ENCODE measurements at regions not wholly inside any gene's neighbourhood (a gene's known extent, or its start where the extent isn't known, plus 50 kb on each side); places are given as distances from the start of the nearest gene placed in this dataset.
"Not testable (repeated sequence)": the region's sequence is repeated elsewhere in the genome, so short reads cannot be mapped to it uniquely, and the experiment has no call there.

GRCh38 chr6:141752677-141753076, 380.0 kb upstream of the GJE1 start:
- ChIA-PET POLR2A (no interaction called here), CTCF (no interaction called here)
- no peak for DNase-seq (ENCODE audit: extremely low spot score)

GRCh38 chr6:141746324-141746723, 386.4 kb upstream of the GJE1 start:
- POLR2A ChIA-PET; DNase-seq (ENCODE audit: extremely low spot score); CTCF ChIA-PET: not testable (repeated sequence)

More at GRCh38 chr6:141752677-141753076, 380.0 kb upstream of the GJE1 start:
- no peak for TF ChIP-seq CTCF (IDR thresholded peaks at IDR 0.05; ENCODE audit: control extremely low read depth, extremely low read depth, low read depth, missing control alignments)

- ChIA-PET POLR2A (no interaction called here), CTCF (interaction anchor here (1.1 to 2.0 kb wide), 4 partner anchors 12 to 44 kb away, joined by 3 to 4 read pairs (median 4); no protein-coding TSS in a partner anchor)
- no peak for DNase-seq (ENCODE audit: extremely low spot score)
- no peak for TF ChIP-seq CTCF (IDR thresholded peaks at IDR 0.05; ENCODE audit: control extremely low read depth, extremely low read depth, low read depth, missing control alignments)
Measured at GRCh38 chr6:141744971-141745370, 387.8 kb upstream of the GJE1 start.

- TF ChIP-seq CTCF (IDR thresholded peaks at IDR 0.05; ENCODE audit: control extremely low read depth, extremely low read depth, low read depth, missing control alignments) = no peak
- CTCF ChIA-PET = interaction anchor here (0.8 to 2.0 kb wide), 4 partner anchors 10 to 44 kb away, joined by 3 to 4 read pairs (median 4); no protein-coding TSS in a partner anchor
- POLR2A ChIA-PET = no interaction called here
- no peak for DNase-seq (ENCODE audit: extremely low spot score)
Measured at GRCh38 chr6:141744194-141744925, 388.4 kb upstream of the GJE1 start.

GRCh38 chr6:141736104-141736503, 396.6 kb upstream of the GJE1 start:
- no peak for DNase-seq (ENCODE audit: extremely low spot score)
- TF ChIP-seq CTCF (IDR thresholded peaks at IDR 0.05; ENCODE audit: control extremely low read depth, extremely low read depth, low read depth, missing control alignments) = no peak
- ChIA-PET CTCF (interaction anchor here (1.3 kb wide), 1 partner anchor 20 kb away, joined by 3 read pairs; no protein-coding TSS in a partner anchor), POLR2A (no interaction called here)

GRCh38 chr6:141735126-141735525, 397.6 kb upstream of the GJE1 start:
- DNase-seq (ENCODE audit: extremely low spot score) = no peak
- ChIA-PET POLR2A (no interaction called here), CTCF (no interaction called here)
- no peak for TF ChIP-seq CTCF (IDR thresholded peaks at IDR 0.05; ENCODE audit: control extremely low read depth, extremely low read depth, low read depth, missing control alignments)

- ChIA-PET CTCF (interaction anchor here (0.6 to 1.3 kb wide), 2 partner anchors 10 to 18 kb away, joined by 3 to 4 read pairs; no protein-coding TSS in a partner anchor), POLR2A (no interaction called here)
- DNase-seq (ENCODE audit: extremely low spot score) = no peak
- no peak for TF ChIP-seq CTCF (IDR thresholded peaks at IDR 0.05; ENCODE audit: control extremely low read depth, extremely low read depth, low read depth, missing control alignments)
Measured at GRCh38 chr6:141734071-141734840, 398.5 kb upstream of the GJE1 start.
